Activated CD4-positive, alpha-beta T cell treated with anti-CD3 and anti-CD28 coated beads for 48 hours (primary cell): ENCODE measurements at regions not wholly inside any gene's neighbourhood (a gene's known extent, or its start where the extent isn't known, plus 50 kb on each side); places are given as distances from the start of the nearest gene placed in this dataset.

ENCODE experiments used
- DNase-seq: peaks from one replicate; pipeline ENCODE4 v3.0.0-alpha.2; 2020

- DNase-seq, result no peak
These were observed 570.8 kb downstream of the UTRN start for GRCh38 chr6:144855812-144856531.

GRCh38 chr6:144856622-144857021 lies 571.5 kb downstream of the UTRN start:
- DNase-seq, result no peak

GRCh38 chr6:144857086-144857485 lies 572.0 kb downstream of the UTRN start:
- no peak for DNase-seq

GRCh38 chr6:144862769-144863168 lies 577.6 kb downstream of the UTRN start:
- DNase-seq, result no peak

- DNase-seq, result no peak
These were observed 582.6 kb downstream of the UTRN start for GRCh38 chr6:144867761-144868160.

- no peak for DNase-seq
These were observed 585.6 kb downstream of the UTRN start for GRCh38 chr6:144870782-144871181.

- no peak for DNase-seq
These were observed 588.7 kb downstream of the UTRN start for GRCh38 chr6:144873623-144874378.

- no peak for DNase-seq
These were observed 591.6 kb downstream of the UTRN start for GRCh38 chr6:144876689-144877088.

GRCh38 chr6:144877118-144877517 lies 592.0 kb downstream of the UTRN start:
- no peak for DNase-seq

- no peak for DNase-seq
These were observed 593.4 kb downstream of the UTRN start for GRCh38 chr6:144878577-144878976.

GRCh38 chr6:144879436-144879835 lies 594.3 kb downstream of the UTRN start:
- no peak for DNase-seq

GRCh38 chr6:144882425-144882824 lies 597.3 kb downstream of the UTRN start:
- DNase-seq, result no peak

- no peak for DNase-seq
These were observed 598.8 kb downstream of the UTRN start for GRCh38 chr6:144883915-144884314.

- DNase-seq, result no peak
These were observed 600.7 kb downstream of the UTRN start for GRCh38 chr6:144885817-144886216.

GRCh38 chr6:144886682-144887081 lies 601.5 kb downstream of the UTRN start:
- no peak for DNase-seq

- no peak for DNase-seq
These were observed 603.5 kb downstream of the UTRN start for GRCh38 chr6:144888621-144889020.

GRCh38 chr6:144893680-144894151 lies 608.6 kb downstream of the UTRN start:
- no peak for DNase-seq

GRCh38 chr6:144894240-144894639 lies 609.1 kb downstream of the UTRN start:
- no peak for DNase-seq

- no peak for DNase-seq
These were observed 610.5 kb downstream of the UTRN start for GRCh38 chr6:144895313-144896278.

GRCh38 chr6:144896289-144896688 lies 611.2 kb downstream of the UTRN start:
- DNase-seq, result no peak

GRCh38 chr6:144896871-144897270 lies 611.7 kb downstream of the UTRN start:
- DNase-seq, result no peak

GRCh38 chr6:144897441-144897921 lies 612.3 kb downstream of the UTRN start:
- no peak for DNase-seq
